Renal cortical epithelial cell (primary cell): ENCODE measurements at regions not wholly inside any gene's neighbourhood (a gene's known extent, or its start where the extent isn't known, plus 50 kb on each side); places are given as distances from the start of the nearest gene placed in this dataset.
"Not testable (repeated sequence)": the region's sequence is repeated elsewhere in the genome, so short reads cannot be mapped to it uniquely, and the experiment has no call there.

Experiments used
- DNase-seq: peaks from one replicate; pipeline ENCODE4 v3.0.0-alpha.2; 2011; ENCODE audit warnings: low read depth

- DNase-seq: peak; percentile 46
Measured at GRCh38 chr13:78540058-78540457, 63.3 kb downstream of the POU4F1 start.

- not testable (repeated sequence) for DNase-seq
Measured at GRCh38 chr13:78526044-78526443, 77.3 kb downstream of the POU4F1 start.

GRCh38 chr13:78524936-78525335 lies 78.4 kb downstream of the POU4F1 start:
- no peak for DNase-seq

GRCh38 chr13:78521091-78521490 lies 82.3 kb downstream of the POU4F1 start:
- DNase-seq: no peak

- no peak for DNase-seq
Measured at GRCh38 chr13:78520425-78520824, 82.9 kb downstream of the POU4F1 start.

GRCh38 chr13:78518482-78518881 lies 84.9 kb downstream of the POU4F1 start:
- not testable (repeated sequence) for DNase-seq

GRCh38 chr13:78499802-78500201 lies 103.5 kb downstream of the POU4F1 start:
- no peak for DNase-seq

GRCh38 chr13:78497702-78498355 lies 105.5 kb downstream of the POU4F1 start:
- no peak for DNase-seq

GRCh38 chr13:78491978-78492377 lies 111.4 kb downstream of the POU4F1 start:
- no peak for DNase-seq

- not testable (repeated sequence) for DNase-seq
Measured at GRCh38 chr13:78490225-78490624, 113.1 kb downstream of the POU4F1 start.

GRCh38 chr13:78487707-78488106 lies 115.6 kb downstream of the POU4F1 start:
- DNase-seq: no peak

- no peak for DNase-seq
Measured at GRCh38 chr13:78485803-78486202, 117.5 kb downstream of the POU4F1 start.

- no peak for DNase-seq
Measured at GRCh38 chr13:78478183-78478582, 125.2 kb downstream of the POU4F1 start.

GRCh38 chr13:78476910-78477309 lies 126.4 kb downstream of the POU4F1 start:
- no peak for DNase-seq

GRCh38 chr13:78468621-78469020 lies 134.7 kb downstream of the POU4F1 start:
- DNase-seq: no peak

GRCh38 chr13:78465250-78465649 lies 138.1 kb downstream of the POU4F1 start:
- no peak for DNase-seq

GRCh38 chr13:78460176-78460575 lies 143.2 kb downstream of the POU4F1 start:
- DNase-seq: no peak

GRCh38 chr13:78443839-78444238 lies 159.5 kb downstream of the POU4F1 start:
- DNase-seq: no peak

GRCh38 chr13:78437781-78438180 lies 165.6 kb downstream of the POU4F1 start:
- DNase-seq: no peak

- no peak for DNase-seq
Measured at GRCh38 chr13:78436311-78436710, 167.0 kb downstream of the POU4F1 start.

GRCh38 chr13:78431328-78431727 lies 172.0 kb downstream of the POU4F1 start:
- no peak for DNase-seq

GRCh38 chr13:78430811-78431210 lies 172.5 kb downstream of the POU4F1 start:
- DNase-seq: no peak

- DNase-seq: no peak
Measured at GRCh38 chr13:78430166-78430791, 173.1 kb downstream of the POU4F1 start.

GRCh38 chr13:78428646-78429045 lies 174.7 kb downstream of the POU4F1 start:
- DNase-seq: no peak
